AG04449 (cell line): ENCODE measurements at regions not wholly inside any gene's neighbourhood (a gene's known extent, or its start where the extent isn't known, plus 50 kb on each side); places are given as distances from the start of the nearest gene placed in this dataset.

ENCODE experiments used
- CTCF ChIA-PET: fragments of 350-600 bp; formaldehyde crosslinking; extraction: SDS; loops from one replicate; lab custom pipeline; 2021; ENCODE audit warnings: antibody characterized with exemption; lab: Yijun Ruan, JAX
- POLR2A ChIA-PET: fragments of 400-600, 350-600 bp; formaldehyde crosslinking; extraction: SDS; loops from one replicate; lab custom pipeline; 2020; ENCODE audit warnings: antibody characterized with exemption, inconsistent platforms; lab: Yijun Ruan, JAX
- DNase-seq: peaks from one replicate; pipeline ENCODE4 v3.0.0-alpha.2; 2010; ENCODE audit warnings: low read depth, low spot score
- H3K4me3 ChIP-seq: 2 replicates; pipeline ENCODE4 v1.5.1; 2011; ENCODE audit warnings: low read depth, mild to moderate bottlenecking, control low read depth, low read length
- CTCF ChIP-seq: IDR thresholded peaks from one replicate; pipeline ENCODE4 v1.5.1; 2011; ENCODE audit warnings: mild to moderate bottlenecking, moderate library complexity, low read length, control low read depth, inconsistent platforms; ENCODE audit not compliant: insufficient read depth; ENCODE audit errors: missing control alignments

- peak; percentile 54 for DNase-seq
- POLR2A ChIA-PET: no interaction called here
- peak overlapping the region; percentile 23; the same call in 1 of the 2 replicates for H3K4me3 ChIP-seq
- CTCF ChIA-PET: interaction anchor here (0.6 to 1.4 kb wide), 4 partner anchors 26 to 401 kb away, joined by 3 to 6 read pairs (median 3); no protein-coding TSS in a partner anchor
- no peak for TF ChIP-seq CTCF
Measured at GRCh38 chr7:98771519-98771918, 98.3 kb downstream of the TMEM130 start.

- no peak for DNase-seq
- POLR2A ChIA-PET: no interaction called here
- TF ChIP-seq CTCF: no peak
- H3K4me3 ChIP-seq: no peak overlapping the region
- CTCF ChIA-PET: interaction anchor here (0.6 to 1.4 kb wide), 3 partner anchors 26 to 402 kb away, joined by 3 to 6 read pairs (median 3); no protein-coding TSS in a partner anchor
Measured at GRCh38 chr7:98771941-98772603, 97.7 kb downstream of the TMEM130 start.

GRCh38 chr7:98774884-98775283 is 94.9 kb downstream of the TMEM130 start:
- H3K4me3 ChIP-seq: no peak overlapping the region
- CTCF ChIA-PET: no interaction called here
- POLR2A ChIA-PET: no interaction called here
- no peak for DNase-seq
- no peak for TF ChIP-seq CTCF

GRCh38 chr7:98777051-98777450 is 92.8 kb downstream of the TMEM130 start:
- no peak for DNase-seq
- ChIA-PET CTCF (interaction anchor here (1.3 kb wide), 1 partner anchor 32 kb away, joined by 3 read pairs; no protein-coding TSS in a partner anchor), POLR2A (interaction anchor here (0.6 kb wide), 1 partner anchor 17 kb away, joined by 6 read pairs; no protein-coding TSS in a partner anchor)
- TF ChIP-seq CTCF: no peak
- H3K4me3 ChIP-seq: no peak overlapping the region

- no peak for DNase-seq
- no peak for TF ChIP-seq CTCF
- ChIA-PET POLR2A (no interaction called here), CTCF (interaction anchor here (0.7 kb wide), 1 partner anchor 53 kb away, joined by 3 read pairs; no protein-coding TSS in a partner anchor)
- H3K4me3 ChIP-seq: no peak overlapping the region
Measured at GRCh38 chr7:98778421-98778820, 91.4 kb downstream of the TMEM130 start.

GRCh38 chr7:98779800-98780587 is 89.8 kb downstream of the TMEM130 start:
- POLR2A ChIA-PET: no interaction called here

More at GRCh38 chr7:98779800-98780587, 89.8 kb downstream of the TMEM130 start:
- DNase-seq: no peak
- no peak overlapping the region for H3K4me3 ChIP-seq
- CTCF ChIA-PET: no interaction called here
- no peak for TF ChIP-seq CTCF
